HepG2 (cell line): ENCODE measurements at regions not wholly inside any gene's neighbourhood (a gene's known extent, or its start where the extent isn't known, plus 50 kb on each side); places are given as distances from the start of the nearest gene placed in this dataset.

Source experiments
- ATAC-seq: fragments of 200-7000 bp; cut with Tn5 transposase; 3 replicates; pipeline ENCODE4 v1.9.1; 2020; ENCODE audit warnings: mild to moderate bottlenecking, moderate library complexity
- BruUV-seq: library from RNA; stranded (reverse); fragments of 400-500 nt; replicated peaks from 2 replicates; lab custom pipeline; 2021; lab: Mats Ljungman, UMichigan
- CTCF ChIA-PET: fragments of 300-600 bp; formaldehyde crosslinking; extraction: SDS; loops from one replicate; lab custom pipeline; 2021; ENCODE audit warnings: low total read pairs, inconsistent platforms, low intra/inter-chr PET ratio; lab: Yijun Ruan, JAX
- POLR2A ChIA-PET: fragments of 350-600 bp; sonication (Branson Sonifier 250); formaldehyde crosslinking; loops from one replicate; lab custom pipeline; 2020; ENCODE audit warnings: antibody characterized with exemption, inconsistent platforms; lab: Yijun Ruan, JAX
- DNase-seq: peaks from one replicate; pipeline ENCODE4 v3.0.0-alpha.2; 2015; ENCODE audit warnings: low spot score
- FAIRE-seq: peaks from 3 replicates; lab custom pipeline; 2011; peaks lifted over from hg19 to GRCh38; lab: Jason Lieb, UNC
- H2AFZ ChIP-seq: one replicate; pipeline ENCODE4 v1.6.1; 2011; ENCODE audit warnings: low read length, inconsistent platforms
- H3K27ac ChIP-seq: fragments of 300-600 bp; 3 replicates; pipeline ENCODE4 v1.8.0; 2011; ENCODE audit warnings: mixed run types, mild to moderate bottlenecking, mixed read lengths, low read length, inconsistent platforms; ENCODE audit not compliant: insufficient read depth; ENCODE audit errors: extremely low read length
- H3K27me3 ChIP-seq, 2 experiments: fragments of 200-600 bp in 1 of 2; 2 replicates in 1 of 2; 3 replicates in 1 of 2; pipeline versions ENCODE4 v1.6.0 to v1.8.0; 2011; ENCODE audit warnings: low read length in 2 of 2, mild to moderate bottlenecking in 2 of 2, moderate library complexity in 2 of 2, inconsistent platforms in 1 of 2; ENCODE audit not compliant: insufficient read depth in 2 of 2, control insufficient read depth in 1 of 2
- H3K36me3 ChIP-seq, 2 experiments: fragments of 200-600 bp in 1 of 2; replicated peaks in 1 of 2; 2 replicates in 1 of 2; 3 replicates in 1 of 2; pipeline versions ENCODE4 v1.5.1 to v1.8.0; 2011; ENCODE audit warnings: low read length in 2 of 2, inconsistent platforms in 1 of 2; ENCODE audit not compliant: insufficient read depth in 2 of 2, control insufficient read depth in 1 of 2
- H3K4me1 ChIP-seq: 2 replicates; pipeline ENCODE4 v1.5.1; 2012; ENCODE audit warnings: low read length, inconsistent platforms; ENCODE audit not compliant: insufficient read depth
- H3K4me2 ChIP-seq: 2 replicates; pipeline ENCODE4 v1.6.0; 2011; ENCODE audit warnings: low read depth, low read length, inconsistent platforms
- H3K4me3 ChIP-seq, 3 experiments: fragments of 200-600 bp in 1 of 3; sonication (generic), shearing (Covaris generic) in 1 of 3; replicated peaks in 1 of 3; 2 replicates each; pipeline ENCODE4 v1.5.1; 2011 to 2016; ENCODE audit warnings: low read length in 3 of 3, inconsistent platforms in 2 of 3, low read depth in 2 of 3, mild to moderate bottlenecking in 2 of 3, control low read depth in 1 of 3, mixed read lengths in 1 of 3; ENCODE audit not compliant: insufficient read depth in 1 of 3
- H3K79me2 ChIP-seq: one replicate; pipeline ENCODE4 v1.6.1; 2011; ENCODE audit warnings: low read length, inconsistent platforms; ENCODE audit not compliant: insufficient read depth
- H3K9ac ChIP-seq: 2 replicates; pipeline ENCODE4 v1.6.0; 2011; ENCODE audit warnings: mild to moderate bottlenecking, low read depth, low read length, inconsistent platforms; ENCODE audit not compliant: insufficient read depth
- H3K9me3 ChIP-seq: 2 replicates; pipeline ENCODE4 v1.5.1; 2012; ENCODE audit warnings: mild to moderate bottlenecking, low read length
- H4K20me1 ChIP-seq: 2 replicates; pipeline ENCODE4 v1.6.0; 2011; ENCODE audit warnings: inconsistent platforms, mild to moderate bottlenecking, low read length, moderate library complexity; ENCODE audit not compliant: insufficient read depth
- MAFF ChIP-seq: IDR thresholded peaks from 2 replicates; pipeline ENCODE4 v1.6.1; 2011; ENCODE audit warnings: low read depth, low read length, improper control_type of control experiment
- MAFK ChIP-seq, 2 experiments: IDR thresholded peaks in 1 of 2; conservative IDR thresholded peaks in 1 of 2; 2 replicates each; pipeline ENCODE4 v1.6.1; 2011; ENCODE audit warnings: improper control_type of control experiment in 2 of 2, low read length in 2 of 2
- MEF2D ChIP-seq: sonication (generic); formaldehyde crosslinking; IDR thresholded peaks from 2 replicates; pipeline ENCODE4 v1.5.1; 2020; ENCODE audit warnings: mild to moderate bottlenecking, missing genetic modification reagents
- PHF5A ChIP-seq: IDR thresholded peaks from one replicate; pipeline ENCODE4 v1.6.1; 2018; ENCODE audit warnings: low read depth, missing genetic modification reagents; ENCODE audit not compliant: unreplicated experiment
- SAFB2 ChIP-seq: sonication (generic); formaldehyde crosslinking; IDR thresholded peaks from 2 replicates; pipeline ENCODE4 v1.5.1; 2020; ENCODE audit warnings: missing genetic modification reagents, low read depth, mild to moderate bottlenecking, borderline replicate concordance
- ZNF513 ChIP-seq: sonication (generic); formaldehyde crosslinking; conservative IDR thresholded peaks from 2 replicates; pipeline ENCODE4 v1.5.0; 2020; ENCODE audit warnings: missing genetic modification reagents
- ZNF7 ChIP-seq: IDR thresholded peaks from 2 replicates; pipeline ENCODE4 v1.6.1; 2016; ENCODE audit warnings: missing biosample characterization, missing genetic modification reagents
- WGBS: methylation state at CpG from one replicate; pipeline ENCODE4 v1.1.6; 2017; ENCODE audit warnings: low lambda C conversion rate; 5-methylcytosine and 5-hydroxymethylcytosine counted together
- in situ Hi-C: cut with HindIII; loops from 2 replicates; pipeline ENCODE4 v1.10.0; 2017; ENCODE audit warnings: low pct_unique_long_range_greater_than_20kb; ENCODE audit not compliant: extremely low pct_ligation_motif_present
- intact Hi-C: fragments of 100-400 bp; cut with micrococcal nuclease; formaldehyde crosslinking; loops from one replicate; pipeline ENCODE4 v1.10.0; 2022; ENCODE audit not compliant: unreplicated experiment

GRCh38 chr2:12068796-12069538 is 322.5 kb downstream of the LPIN1 start:
- no peak overlapping the region for H3K27ac ChIP-seq
- H3K4me2 ChIP-seq = no peak overlapping the region
- peak; percentile 78 to 87 for TF ChIP-seq MAFK (conservative IDR thresholded peaks at IDR 0.05 in 1 of 2, IDR thresholded peaks at IDR 0.05 in 1 of 2; ENCODE audit: low read length in 2 of 2)
- TF ChIP-seq MAFF = peak; percentile 85
- TF ChIP-seq PHF5A (CRISPR knock-in tag) = no peak
- no peaks in the 10 kb centered on the region for H3K4me1 ChIP-seq
- FAIRE-seq = no peak
- H2AFZ ChIP-seq = no peak overlapping the region
- ChIA-PET CTCF (no interaction called here), POLR2A (no interaction called here)
- H3K4me3 ChIP-seq = no peak overlapping the region
- intact Hi-C loops = no loop called here
- H4K20me1 ChIP-seq = no peaks in the 10 kb centered on the region
- H3K79me2 ChIP-seq = no peaks in the 10 kb centered on the region
- H3K36me3 ChIP-seq = no peaks in the 10 kb centered on the region
- ATAC-seq = no peak
- in situ Hi-C loops = no loop called here
- no peaks in the 10 kb centered on the region for H3K9me3 ChIP-seq
- DNase-seq = no peak
- no TSS peak for BruUV-seq
- H3K9ac ChIP-seq = no peak overlapping the region
- WGBS = under 1% methylated on average over 6 of the region's 6 CpGs
- no peaks in the 10 kb centered on the region; a peak in 1 of 5 replicates for H3K27me3 ChIP-seq

GRCh38 chr2:12070153-12070552 is 323.7 kb downstream of the LPIN1 start:
- no peak for TF ChIP-seq ZNF513 (CRISPR knock-in tag)
- no peak for TF ChIP-seq ZNF7 (CRISPR knock-in tag)
- no peak for TF ChIP-seq MEF2D
- TF ChIP-seq SAFB2 (CRISPR knock-in tag) = no peak
- no peak overlapping the region for H2AFZ ChIP-seq
- intact Hi-C loops = no loop called here

More at GRCh38 chr2:12070153-12070552, 323.7 kb downstream of the LPIN1 start:
- ATAC-seq (no peak), FAIRE-seq (no peak), DNase-seq (no peak)
- no peak overlapping the region for H3K4me3 ChIP-seq
- H3K27ac ChIP-seq = no peak overlapping the region
- H3K27me3 ChIP-seq = no peaks in the 10 kb centered on the region; a peak in 1 of 5 replicates
- in situ Hi-C loops = no loop called here
- H3K36me3 ChIP-seq = no peaks in the 10 kb centered on the region
- no peak overlapping the region for H3K4me2 ChIP-seq
- H3K79me2 ChIP-seq = no peaks in the 10 kb centered on the region
- H3K9me3 ChIP-seq = no peaks in the 10 kb centered on the region
- no TSS peak for BruUV-seq
- 4% methylated on average over 2 of the region's 2 CpGs for WGBS
- ChIA-PET POLR2A (no interaction called here), CTCF (no interaction called here)
- H3K4me1 ChIP-seq = no peaks in the 10 kb centered on the region
- H4K20me1 ChIP-seq = no peaks in the 10 kb centered on the region
- H3K9ac ChIP-seq = no peak overlapping the region
